GM23248 (cell line): ENCODE measurements at regions not wholly inside any gene's neighbourhood (a gene's known extent, or its start where the extent isn't known, plus 50 kb on each side); places are given as distances from the start of the nearest gene placed in this dataset.

Source experiments
- EZH2 ChIP-seq: fragments of 200-600 bp; sonication (generic); IDR thresholded peaks from 2 replicates; pipeline ENCODE4 v1.6.1; 2018; ENCODE audit warnings: antibody characterized with exemption, mild to moderate bottlenecking; ENCODE audit not compliant: insufficient read depth, poor library complexity, severe bottlenecking
- EZH2phosphoT487 ChIP-seq: fragments of 200-600 bp; sonication (generic); IDR thresholded peaks from 2 replicates; pipeline ENCODE4 v1.6.1; 2018; ENCODE audit warnings: antibody characterized with exemption, moderate library complexity, mild to moderate bottlenecking, low read depth; ENCODE audit not compliant: insufficient read depth

- TF ChIP-seq EZH2 (no peak), EZH2phosphoT487 (no peak)
These were observed 99.3 kb upstream of the PRR20G start for GRCh38 chr3:127387119-127387518.
